CD4-positive, alpha-beta T cell (primary cell): ENCODE measurements at regions not wholly inside any gene's neighbourhood (a gene's known extent, or its start where the extent isn't known, plus 50 kb on each side); places are given as distances from the start of the nearest gene placed in this dataset.

Experiments used
- ATAC-seq: fragments of 200-7000 bp; cut with Tn5 transposase; one replicate; pipeline ENCODE4 v1.10.0; 2022; ENCODE audit warnings: mild to moderate bottlenecking; ENCODE audit not compliant: poor library complexity
- CTCF ChIA-PET: fragments of 350-600 bp; sonication (Branson Sonifier 250); formaldehyde crosslinking; loops from one replicate; lab custom pipeline; 2021; ENCODE audit warnings: antibody characterized with exemption, inconsistent platforms; lab: Charles Lee
- POLR2A ChIA-PET: fragments of 350-600 bp; sonication (Branson Sonifier 250); formaldehyde crosslinking; loops from one replicate; lab custom pipeline; 2021; ENCODE audit warnings: antibody characterized with exemption, inconsistent platforms; lab: Charles Lee
- DNase-seq, 14 experiments: peaks; one replicate each; pipeline ENCODE4 v3.0.0-alpha.2; 2013 to 2020; ENCODE audit warnings: mixed read lengths in 2 of 14
- H3K27ac ChIP-seq, 2 donors: one replicate each; pipeline versions ENCODE4 v1.5.1 to v1.7.0; 2013; ENCODE audit warnings: low read length in 2 of 2, low read depth in 1 of 2, mild to moderate bottlenecking in 1 of 2
- H3K27me3 ChIP-seq, 2 experiments: 1 replicate in 1 of 2; 2 replicates in 1 of 2; pipeline versions ENCODE4 v1.6.1 to v1.7.0; 2013; ENCODE audit warnings: low read length in 2 of 2, control low read depth in 1 of 2, mild to moderate bottlenecking in 1 of 2, moderate library complexity in 1 of 2; ENCODE audit not compliant: insufficient read depth in 2 of 2, control insufficient read depth in 1 of 2
- H3K36me3 ChIP-seq: one replicate; pipeline ENCODE4 v1.6.1; 2013; ENCODE audit warnings: low read length, control low read depth; ENCODE audit not compliant: insufficient read depth
- H3K4me1 ChIP-seq: one replicate; pipeline ENCODE4 v1.6.1; 2013; ENCODE audit warnings: low read length, control low read depth; ENCODE audit not compliant: insufficient read depth
- H3K4me3 ChIP-seq: one replicate; pipeline ENCODE4 v1.5.1; 2013; ENCODE audit warnings: mild to moderate bottlenecking, low read length, moderate library complexity
- H3K9me3 ChIP-seq, 2 experiments: 1 replicate in 1 of 2; 2 replicates in 1 of 2; pipeline versions ENCODE4 v1.6.1 to v1.7.0; 2013; ENCODE audit warnings: low read length in 2 of 2, mild to moderate bottlenecking in 2 of 2, control low read depth in 1 of 2, moderate library complexity in 1 of 2; ENCODE audit not compliant: control insufficient read depth in 1 of 2, insufficient read depth in 1 of 2
- H3K27ac Mint-ChIP-seq: one replicate; pipeline ENCODE4 v1.8.0; 2020; ENCODE audit warnings: mixed read lengths
- H3K27me3 Mint-ChIP-seq: one replicate; pipeline ENCODE4 v1.8.0; 2021; ENCODE audit warnings: mixed read lengths
- H3K36me3 Mint-ChIP-seq: one replicate; pipeline ENCODE4 v1.8.0; 2021; ENCODE audit warnings: low read depth, mixed read lengths
- H3K4me1 Mint-ChIP-seq: one replicate; pipeline ENCODE4 v1.8.0; 2021; ENCODE audit warnings: low read depth, mixed read lengths
- H3K4me3 Mint-ChIP-seq: one replicate; pipeline ENCODE4 v1.8.0; 2020; ENCODE audit warnings: mild to moderate bottlenecking, mixed read lengths
- H3K9me3 Mint-ChIP-seq: one replicate; pipeline ENCODE4 v1.8.0; 2020; ENCODE audit warnings: mixed read lengths
- intact Hi-C, 2 experiments: fragments of 100-400 bp; cut with DNase I in 1 of 2; cut with micrococcal nuclease in 1 of 2; formaldehyde crosslinking; loops; one replicate each; pipeline versions ENCODE4 v1.15.1 to v1.9.0; 2023 to 2025; cut with DNase I, micrococcal nuclease
- TF ChIP-seq, protein P1 (sequence below): fragments of 200-600 bp; IDR thresholded peaks from one replicate; pipeline ENCODE4 v1.8.0; 2022; ENCODE audit warnings: antibody characterized with exemption, mild to moderate bottlenecking

DNA sequence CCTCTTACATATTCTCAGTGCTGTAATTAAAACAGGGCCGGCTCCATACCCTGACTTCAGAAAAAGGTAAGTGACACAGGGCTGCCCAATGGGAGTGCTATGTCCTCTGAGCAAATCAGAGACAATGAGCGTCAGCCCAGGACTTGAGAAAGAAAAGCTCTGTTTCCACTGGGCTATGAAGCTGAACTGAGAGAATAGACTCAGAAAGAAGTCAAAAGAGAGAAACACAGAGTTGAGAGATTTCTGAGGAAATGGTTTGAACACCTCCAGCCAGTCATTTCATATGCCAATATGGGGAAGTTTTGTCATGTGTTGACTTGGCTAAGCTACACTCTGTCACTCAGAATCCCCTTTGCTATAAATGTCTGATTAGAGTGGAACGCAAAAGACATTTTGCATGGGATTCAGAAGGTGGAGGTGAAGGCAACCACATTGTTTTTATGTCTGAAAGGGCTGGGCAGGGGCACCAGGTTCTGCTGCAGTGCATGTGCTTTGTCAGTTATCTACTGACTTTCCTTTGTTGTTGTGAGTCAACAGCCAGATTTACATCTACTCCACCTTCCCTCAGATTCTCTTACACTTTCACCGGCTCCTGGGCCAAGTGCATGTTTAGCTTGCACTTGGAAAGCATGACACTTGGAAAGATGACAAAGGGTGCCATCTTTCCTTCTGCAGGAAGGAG lies 313.3 kb downstream of the DUSP6 start:
- H3K4me3 ChIP-seq = no peak overlapping the region
- peaks cover 23% of the 10 kb centered on the region for H3K4me1 ChIP-seq
- intact Hi-C loops = no loop called here
- H3K27me3 ChIP-seq = no peaks in the 10 kb centered on the region
- DNase-seq (no peak), ATAC-seq (no peak)
- Mint-ChIP-seq H3K4me3 (no peak overlapping the region), H3K36me3 (no peaks in the 10 kb centered on the region), H3K27ac (no peak overlapping the region), H3K27me3 (no peaks in the 10 kb centered on the region), H3K4me1 (peaks cover 31% of the 10 kb centered on the region), H3K9me3 (peaks cover 3% of the 10 kb centered on the region)
- no peaks in the 10 kb centered on the region for H3K9me3 ChIP-seq
- no peaks in the 10 kb centered on the region for H3K36me3 ChIP-seq
- H3K27ac ChIP-seq = no peak overlapping the region
- CTCF ChIA-PET = interaction anchor here (0.8 to 1.1 kb wide), 2 partner anchors 19 to 423 kb away, joined by 3 read pairs; no protein-coding TSS in a partner anchor
- POLR2A ChIA-PET = interaction anchor here (1.1 kb wide), 1 partner anchor 486 kb away, joined by 3 read pairs; no protein-coding TSS in a partner anchor
- TF ChIP-seq, protein P1, sequence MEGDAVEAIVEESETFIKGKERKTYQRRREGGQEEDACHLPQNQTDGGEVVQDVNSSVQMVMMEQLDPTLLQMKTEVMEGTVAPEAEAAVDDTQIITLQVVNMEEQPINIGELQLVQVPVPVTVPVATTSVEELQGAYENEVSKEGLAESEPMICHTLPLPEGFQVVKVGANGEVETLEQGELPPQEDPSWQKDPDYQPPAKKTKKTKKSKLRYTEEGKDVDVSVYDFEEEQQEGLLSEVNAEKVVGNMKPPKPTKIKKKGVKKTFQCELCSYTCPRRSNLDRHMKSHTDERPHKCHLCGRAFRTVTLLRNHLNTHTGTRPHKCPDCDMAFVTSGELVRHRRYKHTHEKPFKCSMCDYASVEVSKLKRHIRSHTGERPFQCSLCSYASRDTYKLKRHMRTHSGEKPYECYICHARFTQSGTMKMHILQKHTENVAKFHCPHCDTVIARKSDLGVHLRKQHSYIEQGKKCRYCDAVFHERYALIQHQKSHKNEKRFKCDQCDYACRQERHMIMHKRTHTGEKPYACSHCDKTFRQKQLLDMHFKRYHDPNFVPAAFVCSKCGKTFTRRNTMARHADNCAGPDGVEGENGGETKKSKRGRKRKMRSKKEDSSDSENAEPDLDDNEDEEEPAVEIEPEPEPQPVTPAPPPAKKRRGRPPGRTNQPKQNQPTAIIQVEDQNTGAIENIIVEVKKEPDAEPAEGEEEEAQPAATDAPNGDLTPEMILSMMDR = no peak

GRCh38 chr12:89033062-89033461 lies 319.2 kb downstream of the DUSP6 start:
- no peaks in the 10 kb centered on the region for H3K36me3 Mint-ChIP-seq
- ChIA-PET POLR2A (no interaction called here), CTCF (interaction anchor here (1.9 kb wide), 1 partner anchor 14 kb away, joined by 5 read pairs; no protein-coding TSS in a partner anchor)
- no peak overlapping the region for H3K27ac Mint-ChIP-seq
- H3K27me3 ChIP-seq = no peaks in the 10 kb centered on the region
- no peak for ATAC-seq
- H3K36me3 ChIP-seq = no peaks in the 10 kb centered on the region
- H3K27ac ChIP-seq = no peak overlapping the region
- H3K4me3 Mint-ChIP-seq = no peak overlapping the region
- no peak for DNase-seq
- no peaks in the 10 kb centered on the region for H3K9me3 ChIP-seq
- peaks cover 4% of the 10 kb centered on the region for H3K27me3 Mint-ChIP-seq
- no peaks in the 10 kb centered on the region for H3K4me1 ChIP-seq
- H3K4me1 Mint-ChIP-seq = no peaks in the 10 kb centered on the region
- TF ChIP-seq, protein P1 = no peak
- H3K9me3 Mint-ChIP-seq = no peaks in the 10 kb centered on the region
- no peak overlapping the region for H3K4me3 ChIP-seq
- intact Hi-C loops = no loop called here

- no peaks in the 10 kb centered on the region for H3K27me3 ChIP-seq
- no peaks in the 10 kb centered on the region for H3K9me3 Mint-ChIP-seq
- ATAC-seq (no peak), DNase-seq (no peak)
- ChIA-PET CTCF (no interaction called here), POLR2A (no interaction called here)
- peaks cover 4% of the 10 kb centered on the region for H3K27me3 Mint-ChIP-seq
- H3K4me1 Mint-ChIP-seq = no peaks in the 10 kb centered on the region
- H3K27ac ChIP-seq = no peak overlapping the region
- H3K36me3 ChIP-seq = no peaks in the 10 kb centered on the region
- no peaks in the 10 kb centered on the region for H3K9me3 ChIP-seq
- no peak overlapping the region for H3K4me3 Mint-ChIP-seq
- H3K27ac Mint-ChIP-seq = no peak overlapping the region
- H3K4me1 ChIP-seq = no peaks in the 10 kb centered on the region
- TF ChIP-seq, protein P1 = no peak
- no peak overlapping the region for H3K4me3 ChIP-seq
- no peaks in the 10 kb centered on the region for H3K36me3 Mint-ChIP-seq
- intact Hi-C loops = no loop called here
Measured at GRCh38 chr12:89029961-89030360, 322.3 kb downstream of the DUSP6 start.
